ENCODE measurements at regions not wholly inside any gene's neighbourhood (a gene's known extent, or its start where the extent isn't known, plus 50 kb on each side); places are given as distances from the start of the nearest gene placed in this dataset.
"Not testable (repeated sequence)": the region's sequence is repeated elsewhere in the genome, so short reads cannot be mapped to it uniquely, and the experiment has no call there.

GRCh38 chr11:97905101-97905500 lies 1115.6 kb upstream of the CNTN5 start:
- DNase-seq (ENCODE audit: low read depth): peak; percentile 53
- no peak overlapping the region for H3K4me3 ChIP-seq (ENCODE audit: low read depth, low read length)
- TF ChIP-seq, protein P1, sequence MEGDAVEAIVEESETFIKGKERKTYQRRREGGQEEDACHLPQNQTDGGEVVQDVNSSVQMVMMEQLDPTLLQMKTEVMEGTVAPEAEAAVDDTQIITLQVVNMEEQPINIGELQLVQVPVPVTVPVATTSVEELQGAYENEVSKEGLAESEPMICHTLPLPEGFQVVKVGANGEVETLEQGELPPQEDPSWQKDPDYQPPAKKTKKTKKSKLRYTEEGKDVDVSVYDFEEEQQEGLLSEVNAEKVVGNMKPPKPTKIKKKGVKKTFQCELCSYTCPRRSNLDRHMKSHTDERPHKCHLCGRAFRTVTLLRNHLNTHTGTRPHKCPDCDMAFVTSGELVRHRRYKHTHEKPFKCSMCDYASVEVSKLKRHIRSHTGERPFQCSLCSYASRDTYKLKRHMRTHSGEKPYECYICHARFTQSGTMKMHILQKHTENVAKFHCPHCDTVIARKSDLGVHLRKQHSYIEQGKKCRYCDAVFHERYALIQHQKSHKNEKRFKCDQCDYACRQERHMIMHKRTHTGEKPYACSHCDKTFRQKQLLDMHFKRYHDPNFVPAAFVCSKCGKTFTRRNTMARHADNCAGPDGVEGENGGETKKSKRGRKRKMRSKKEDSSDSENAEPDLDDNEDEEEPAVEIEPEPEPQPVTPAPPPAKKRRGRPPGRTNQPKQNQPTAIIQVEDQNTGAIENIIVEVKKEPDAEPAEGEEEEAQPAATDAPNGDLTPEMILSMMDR (IDR thresholded peaks at IDR 0.05; ENCODE audit: insufficient read depth, low read length): no peak

GRCh38 chr11:97905671-97906070 lies 1115.1 kb upstream of the CNTN5 start:
- DNase-seq (ENCODE audit: low read depth): no peak
- no peak overlapping the region for H3K4me3 ChIP-seq (ENCODE audit: low read depth, low read length)
- TF ChIP-seq, protein P1 (IDR thresholded peaks at IDR 0.05; ENCODE audit: insufficient read depth, low read length): no peak

GRCh38 chr11:97908354-97908753 lies 1112.4 kb upstream of the CNTN5 start:
- TF ChIP-seq, protein P1 (IDR thresholded peaks at IDR 0.05; ENCODE audit: insufficient read depth, low read length): no peak
- no peak for DNase-seq (ENCODE audit: low read depth)
- no peak overlapping the region for H3K4me3 ChIP-seq (ENCODE audit: low read depth, low read length)

DNA sequence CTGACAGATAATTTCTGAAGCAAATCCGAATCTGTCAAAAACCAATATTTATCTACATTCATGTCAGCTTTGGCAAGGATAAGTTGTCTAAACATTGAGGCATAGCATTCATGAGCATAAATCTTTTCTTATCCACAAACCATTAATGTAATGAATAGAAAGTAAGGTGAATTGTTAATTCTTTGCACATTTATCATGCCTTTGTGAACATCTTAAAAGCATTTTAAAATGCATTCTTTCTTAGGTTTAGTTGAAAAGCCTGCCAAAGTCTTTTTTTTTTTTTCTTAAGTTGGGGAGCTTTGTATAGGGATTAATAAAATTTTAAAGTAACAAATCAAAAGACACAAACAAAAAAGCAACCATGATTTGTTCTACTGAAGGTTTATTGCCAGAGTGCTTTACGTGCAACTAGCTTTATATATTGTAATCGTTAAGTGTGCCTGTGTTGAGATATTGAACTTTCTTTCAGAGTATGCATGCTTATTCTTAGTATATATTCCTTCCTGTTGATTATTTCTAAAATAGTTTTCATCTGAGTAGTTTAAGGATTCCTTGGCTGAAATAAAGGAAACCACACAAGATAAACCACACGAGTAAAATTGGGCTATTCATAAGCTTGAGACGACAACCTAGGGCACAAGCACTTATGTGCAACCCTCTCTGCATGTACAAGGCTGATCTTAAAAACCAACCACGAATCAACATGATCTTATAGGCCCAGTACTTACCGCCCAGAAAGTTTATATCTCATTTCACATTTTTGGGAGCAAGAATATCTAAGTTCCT lies 1110.9 kb upstream of the CNTN5 start:
- DNase-seq (ENCODE audit: low read depth): peak; percentile 80
- TF ChIP-seq, protein P1 (IDR thresholded peaks at IDR 0.05; ENCODE audit: insufficient read depth, low read length): no peak
- no peak overlapping the region for H3K4me3 ChIP-seq (ENCODE audit: low read depth, low read length)

DNA sequence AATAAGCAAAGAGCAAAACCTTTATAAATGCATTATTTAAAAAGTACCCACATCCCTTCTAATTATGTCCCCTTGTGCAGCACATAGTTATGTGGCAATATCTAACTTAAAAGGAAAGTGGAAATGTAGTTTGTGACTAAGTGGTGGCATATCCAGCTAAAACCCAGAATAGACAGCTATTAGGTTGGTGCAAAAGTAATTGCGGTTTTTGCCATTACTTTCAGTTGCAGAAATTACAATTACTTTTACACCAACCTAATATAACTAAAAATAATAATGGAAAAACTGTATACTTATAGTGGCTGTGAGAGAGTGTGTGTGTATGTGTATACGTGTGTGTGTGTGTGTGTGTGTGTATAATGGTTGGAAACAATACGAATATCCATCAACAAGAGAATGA lies 1108.1 kb upstream of the CNTN5 start:
- no peak for DNase-seq (ENCODE audit: low read depth)
- no peak overlapping the region for H3K4me3 ChIP-seq (ENCODE audit: low read depth, low read length)
- TF ChIP-seq, protein P1 (IDR thresholded peaks at IDR 0.05; ENCODE audit: insufficient read depth, low read length): no peak

DNA sequence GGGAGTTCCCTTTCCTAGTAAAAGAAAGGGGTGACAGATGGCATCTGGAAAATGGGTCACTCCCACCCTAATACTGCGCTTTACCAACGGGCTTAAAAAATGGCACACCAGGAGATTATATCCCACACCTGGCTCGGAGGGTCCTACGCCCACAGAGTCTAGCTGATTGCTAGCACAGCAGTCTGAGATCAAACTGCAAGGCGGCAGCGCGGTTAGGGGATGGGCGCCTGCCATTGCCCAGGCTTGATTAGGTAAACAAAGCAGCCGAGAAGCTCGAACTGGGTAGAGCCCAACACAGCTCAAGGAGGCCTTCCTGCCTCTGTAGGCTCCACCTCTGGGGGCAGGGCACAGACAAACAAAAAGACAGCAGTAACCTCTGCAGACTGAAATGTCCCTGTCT lies 1097.8 kb upstream of the CNTN5 start:
- not testable (repeated sequence) for DNase-seq (ENCODE audit: low read depth); H3K4me3 ChIP-seq (ENCODE audit: low read depth, low read length)

- H3K4me3 ChIP-seq (ENCODE audit: low read depth, low read length): no peak overlapping the region
- DNase-seq (ENCODE audit: low read depth): no peak
- TF ChIP-seq, protein P1 (IDR thresholded peaks at IDR 0.05; ENCODE audit: insufficient read depth, low read length): no peak
Observed at GRCh38 chr11:97934572-97935208, 1086.1 kb upstream of the CNTN5 start.

All from fibroblast of the aortic adventitia (primary cell).